ENCODE measurements at regions not wholly inside any gene's neighbourhood (a gene's known extent, or its start where the extent isn't known, plus 50 kb on each side); places are given as distances from the start of the nearest gene placed in this dataset.

DNA sequence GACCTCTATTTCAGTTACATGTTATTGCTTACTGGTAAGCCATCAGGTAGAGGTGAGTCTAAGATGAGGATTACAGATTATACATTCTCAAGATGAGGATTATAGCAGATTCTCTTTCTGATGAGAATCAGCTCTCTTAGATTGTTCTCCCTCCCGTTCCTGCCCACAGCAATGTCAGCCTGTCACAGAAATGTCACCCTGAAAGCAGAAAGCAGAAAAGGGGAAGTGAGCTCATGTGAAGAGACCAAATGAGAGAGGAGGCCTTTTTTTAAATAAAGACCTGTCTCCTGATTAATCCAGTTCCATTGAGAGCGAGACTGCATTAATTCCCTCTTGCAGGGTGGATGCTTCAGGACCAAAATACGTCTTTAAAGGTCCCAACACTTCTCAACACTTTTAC lies 445.6 kb downstream of the KCTD12 start:
- no peak for DNase-seq (ENCODE audit: low spot score)

DNA sequence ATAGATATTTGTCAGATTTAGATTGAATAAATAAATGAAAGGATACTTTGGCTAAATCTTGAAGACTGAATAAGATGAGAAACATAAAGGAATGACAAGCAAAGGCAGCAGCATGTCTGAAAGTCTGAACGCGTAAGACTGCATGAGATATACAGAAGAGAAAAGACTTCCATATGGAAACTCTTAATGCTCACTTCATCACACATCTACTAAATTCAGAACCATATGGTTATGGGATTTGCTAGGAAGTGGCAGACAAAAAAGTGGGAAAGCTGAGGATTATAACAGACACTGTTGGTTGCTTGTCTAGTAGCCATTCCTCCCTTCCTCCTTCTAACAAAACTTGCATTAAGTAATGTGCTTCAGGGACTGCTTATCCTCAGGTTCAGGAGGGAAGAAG lies 446.7 kb downstream of the KCTD12 start:
- no peak for DNase-seq (ENCODE audit: low spot score)

DNA sequence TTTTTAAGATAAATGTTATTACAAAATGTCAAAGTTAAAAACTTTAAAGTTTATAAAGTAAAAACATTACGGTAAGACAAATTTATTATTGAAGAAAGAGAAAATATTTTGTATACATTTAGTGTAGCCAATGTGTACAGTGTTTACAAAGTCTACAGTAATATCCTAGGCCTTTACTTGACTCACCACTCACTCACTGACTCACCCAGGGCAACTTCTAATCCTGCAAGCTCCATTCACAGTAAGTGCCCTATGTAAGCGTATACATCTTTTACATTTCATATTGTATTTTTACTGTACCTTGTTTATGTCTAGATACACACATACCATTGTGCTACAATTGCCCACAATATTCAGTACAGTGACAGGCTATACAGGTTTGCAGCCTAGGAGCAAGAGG lies 448.2 kb downstream of the KCTD12 start:
- DNase-seq (ENCODE audit: low spot score): no peak

DNA sequence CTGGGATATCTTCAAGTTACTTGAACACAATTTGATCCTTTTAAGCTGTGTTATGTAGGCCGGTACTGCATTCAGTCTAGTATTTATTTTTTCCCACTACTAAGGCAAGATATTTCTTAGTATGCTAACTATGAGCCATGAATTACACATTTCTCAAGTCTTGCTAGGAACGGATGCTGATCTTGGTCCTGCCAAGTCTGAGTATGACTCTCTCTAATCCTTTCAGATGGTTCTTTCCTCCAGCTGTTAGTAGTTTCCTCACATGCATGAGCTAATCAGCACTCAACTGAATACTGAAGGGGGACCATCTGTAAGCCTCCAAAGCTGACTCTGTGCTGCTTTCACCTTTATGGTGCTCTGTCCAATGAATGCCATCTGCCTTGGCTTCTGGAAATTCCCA lies 460.3 kb downstream of the KCTD12 start:
- DNase-seq (ENCODE audit: low spot score): no peak

DNA sequence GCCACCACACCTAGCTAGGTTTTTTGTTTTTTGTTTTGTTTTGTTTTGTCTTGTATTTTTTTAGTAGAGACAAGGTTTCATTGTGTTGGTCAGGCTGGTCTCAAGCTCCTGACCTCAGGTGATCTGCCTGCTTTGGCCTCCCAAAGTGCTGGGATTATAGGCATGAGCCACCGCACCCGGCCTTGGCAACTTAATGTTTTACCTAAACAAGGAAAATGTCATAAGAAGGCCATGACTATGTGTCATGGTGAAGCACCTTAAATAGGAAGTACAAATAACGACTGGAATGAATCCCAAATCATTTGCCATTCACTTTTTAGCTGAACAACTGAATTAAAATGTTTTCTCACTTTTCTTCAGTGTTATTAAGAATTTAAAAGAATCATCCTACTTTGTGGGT lies 465.2 kb downstream of the KCTD12 start:
- no peak for DNase-seq (ENCODE audit: low spot score)

DNA sequence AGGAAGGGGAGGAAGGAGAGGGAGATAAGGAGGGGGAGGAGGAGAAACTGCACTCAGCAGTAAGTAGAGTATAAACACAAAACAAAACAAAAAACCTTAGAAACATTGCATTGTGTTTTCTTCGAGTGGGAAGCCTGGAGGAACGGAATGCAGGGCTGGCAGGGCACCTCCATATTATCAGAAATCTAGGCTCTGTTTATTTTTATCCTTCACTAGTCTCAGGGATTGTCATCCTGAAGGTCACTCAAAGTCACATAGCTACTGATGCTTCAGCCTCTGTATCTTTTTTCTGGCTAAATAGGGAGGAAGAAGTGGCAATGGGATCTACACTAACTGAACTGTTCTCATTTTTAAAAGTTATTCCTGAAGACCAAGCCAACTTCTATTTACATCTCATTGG lies 467.8 kb downstream of the KCTD12 start:
- DNase-seq (ENCODE audit: low spot score): no peak

DNA sequence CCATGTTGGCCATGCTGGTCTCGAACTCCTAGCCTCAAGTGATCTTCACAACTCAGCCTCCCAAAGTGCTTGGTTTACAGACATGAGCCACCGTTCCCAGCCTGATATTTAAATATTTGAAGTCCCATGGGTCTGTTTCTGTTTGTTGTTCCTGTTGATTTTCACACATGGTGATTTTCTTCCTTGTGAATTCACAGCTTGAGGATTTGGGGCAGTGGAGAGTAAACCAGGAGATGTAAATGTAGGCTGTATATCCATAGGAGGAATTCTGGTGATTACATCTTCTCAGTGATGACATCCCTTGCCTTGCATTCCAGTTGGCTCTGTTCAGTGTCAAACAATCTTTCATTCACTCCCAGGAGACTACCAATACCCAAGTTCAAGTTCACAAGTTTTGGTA lies 471.9 kb downstream of the KCTD12 start:
- no peak for DNase-seq (ENCODE audit: low spot score)

DNA sequence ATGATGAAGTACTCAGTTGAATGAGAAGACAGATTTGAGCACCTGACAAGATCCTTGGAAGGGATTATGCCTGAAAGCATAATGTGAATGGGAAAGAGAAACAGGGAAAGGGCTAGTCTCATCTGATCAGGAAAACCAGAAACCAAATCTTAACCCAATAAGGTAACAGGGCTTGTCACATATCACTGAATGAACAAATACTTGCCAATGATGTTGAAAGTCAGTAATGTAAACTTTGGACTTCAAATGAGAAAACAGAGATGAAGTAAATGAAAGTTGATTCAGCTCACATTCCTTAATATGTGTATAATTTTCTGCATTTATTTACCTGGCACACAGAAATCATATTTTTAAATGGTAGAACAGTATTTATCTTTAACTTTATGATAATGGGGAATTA lies 480.0 kb downstream of the KCTD12 start:
- no peak for DNase-seq (ENCODE audit: low spot score)

DNA sequence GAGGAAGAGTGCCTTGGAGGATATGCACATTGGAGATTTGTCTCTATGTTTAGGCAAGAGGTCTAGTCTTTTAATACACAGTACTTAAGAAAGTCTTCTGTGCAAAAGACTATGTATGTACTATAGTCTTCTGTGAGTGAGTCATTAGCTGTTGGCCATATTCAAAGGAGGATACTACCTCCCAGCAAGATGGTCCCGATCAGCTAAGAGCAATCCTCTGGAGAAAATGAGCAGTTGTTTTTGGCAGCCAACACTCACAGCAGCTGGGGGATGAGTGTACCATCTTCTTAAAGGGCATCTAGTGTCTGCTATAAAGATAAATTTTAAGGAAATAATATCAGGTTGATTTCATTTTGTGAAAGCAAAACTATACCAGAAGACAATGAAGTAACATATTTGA lies 487.8 kb downstream of the KCTD12 start:
- no peak for DNase-seq (ENCODE audit: low spot score)

DNA sequence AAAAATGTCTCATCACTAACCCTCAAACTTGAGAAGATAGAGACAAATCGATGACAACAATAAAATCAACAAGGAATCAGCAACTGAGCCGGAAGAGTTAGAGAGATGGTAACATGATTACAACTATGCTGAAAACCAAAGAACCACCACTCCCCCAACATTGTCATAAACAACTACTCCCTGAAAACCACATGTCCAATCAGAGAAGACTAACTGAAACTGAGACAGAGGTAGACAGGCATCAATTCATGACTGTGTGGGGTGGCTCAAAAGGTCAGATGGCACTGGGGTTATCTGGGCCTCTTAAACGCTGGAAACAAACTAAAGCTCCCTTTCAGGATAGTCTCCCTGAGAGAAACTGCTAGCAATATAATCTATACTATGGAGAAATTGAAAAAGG lies 488.8 kb downstream of the KCTD12 start:
- no peak for DNase-seq (ENCODE audit: low spot score)

DNA sequence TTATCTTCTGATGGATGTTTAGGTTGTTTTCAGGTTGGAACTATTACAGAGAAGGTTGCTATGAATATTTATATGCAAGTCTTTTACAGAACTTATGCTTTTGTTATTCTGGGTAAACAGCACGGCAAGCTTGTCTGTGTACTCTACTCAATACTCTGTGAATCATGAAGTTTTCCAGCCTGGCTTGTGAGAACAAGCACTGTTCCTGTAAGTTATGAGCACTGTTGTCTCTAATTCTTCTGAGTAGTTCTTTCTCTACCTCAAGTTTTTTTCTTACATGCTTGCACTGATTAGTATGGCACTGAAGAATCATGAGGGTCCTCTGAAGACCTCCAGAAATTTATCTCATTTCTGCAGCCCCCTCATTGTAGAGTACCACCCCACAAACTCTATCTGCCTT lies 496.9 kb downstream of the KCTD12 start:
- DNase-seq (ENCODE audit: low spot score): no peak

DNA sequence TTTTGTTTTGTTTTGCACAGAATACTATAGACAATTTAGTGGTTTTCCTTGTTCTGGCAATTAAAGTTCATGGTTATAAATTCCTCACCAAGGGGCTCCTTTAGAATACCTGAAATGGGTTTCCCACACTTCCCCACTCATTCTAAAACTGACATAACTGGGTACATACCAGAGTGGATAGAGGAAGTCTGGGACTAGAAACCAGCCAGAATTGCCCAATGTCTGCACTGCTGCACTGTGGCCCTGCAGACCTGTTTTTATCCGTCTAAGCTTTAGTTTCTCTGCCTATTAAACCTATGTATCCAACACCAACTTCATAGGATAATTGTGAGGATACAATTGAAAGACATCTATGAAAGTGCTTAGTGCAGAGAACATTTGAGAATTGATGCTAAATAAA lies 498.6 kb downstream of the KCTD12 start:
- no peak for DNase-seq (ENCODE audit: low spot score)

DNA sequence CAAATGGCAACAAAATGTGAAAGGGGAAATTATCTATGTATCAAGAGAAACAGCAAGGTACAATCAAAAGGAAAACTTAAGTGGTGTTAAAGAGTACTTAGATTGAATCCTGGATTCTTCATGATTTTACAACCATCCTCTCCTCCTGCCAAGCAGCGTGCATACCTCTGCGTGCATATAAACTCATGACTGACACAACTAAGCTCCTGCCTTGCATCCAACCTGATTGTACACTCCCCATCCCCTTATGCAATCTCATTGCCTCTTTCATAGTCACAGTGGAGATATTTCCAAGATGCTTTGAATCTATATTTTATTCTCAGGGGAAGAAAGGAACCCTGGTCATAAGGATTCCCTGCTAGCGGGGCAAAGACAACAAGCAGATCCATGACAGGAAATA lies 499.9 kb downstream of the KCTD12 start:
- no peak for DNase-seq (ENCODE audit: low spot score)

DNA sequence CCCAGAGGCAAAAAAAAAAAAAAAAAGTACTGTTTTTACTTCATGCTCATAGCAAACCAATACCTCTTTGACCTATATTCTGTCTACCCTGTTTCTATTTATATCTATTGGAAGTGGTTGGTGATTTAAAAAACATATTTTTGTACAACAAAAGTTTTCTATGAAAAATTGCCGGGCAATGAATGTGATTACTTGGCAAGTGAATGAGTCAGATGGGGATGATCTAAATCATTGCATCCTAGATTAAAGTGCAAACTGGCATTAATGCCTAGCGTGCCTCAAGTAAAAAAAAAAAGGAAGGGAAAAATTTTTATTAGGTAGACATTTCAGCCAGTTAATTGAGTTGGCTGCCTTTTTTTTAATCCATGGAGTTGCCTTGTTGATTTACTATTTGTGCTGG lies 500.6 kb downstream of the KCTD12 start:
- no peak for DNase-seq (ENCODE audit: low spot score)

DNA sequence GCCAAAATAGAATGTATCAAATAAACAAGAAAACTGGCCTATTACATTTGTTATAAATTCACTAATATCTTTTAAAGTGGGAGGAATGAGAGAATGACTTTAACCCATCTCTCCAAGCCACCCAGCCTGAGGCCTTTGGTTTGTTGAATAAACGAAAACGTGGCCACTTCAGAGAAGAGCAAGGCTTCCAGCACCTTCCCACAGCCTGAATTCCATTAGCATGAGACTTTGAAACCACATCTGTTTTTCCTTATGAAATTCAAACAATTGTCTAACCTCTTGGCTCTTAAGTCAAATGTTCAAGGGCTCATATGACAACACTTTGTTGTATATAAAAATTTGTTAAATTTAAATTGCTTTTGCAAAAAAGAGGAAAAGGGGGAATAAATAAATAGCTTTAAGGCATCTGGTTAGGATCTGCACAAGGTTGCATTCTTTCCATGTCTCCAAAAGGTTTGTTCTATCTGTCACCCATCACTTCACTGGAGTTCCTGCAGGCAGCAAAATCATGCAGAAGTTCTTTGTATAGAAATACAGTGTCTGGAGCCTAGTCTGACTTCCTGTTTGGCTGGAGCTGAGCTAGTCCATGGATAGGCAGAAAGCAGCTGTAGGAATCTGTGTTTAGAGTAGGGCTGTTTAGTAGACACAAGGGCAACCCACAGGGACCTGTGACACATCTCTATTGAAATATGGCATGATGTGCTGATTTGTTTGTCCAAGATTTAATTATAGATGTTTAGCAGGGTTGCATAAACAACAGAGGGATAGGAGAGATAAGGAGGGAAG lies 502.3 kb downstream of the KCTD12 start:
- peak; percentile 52 for DNase-seq (ENCODE audit: low spot score)

DNA sequence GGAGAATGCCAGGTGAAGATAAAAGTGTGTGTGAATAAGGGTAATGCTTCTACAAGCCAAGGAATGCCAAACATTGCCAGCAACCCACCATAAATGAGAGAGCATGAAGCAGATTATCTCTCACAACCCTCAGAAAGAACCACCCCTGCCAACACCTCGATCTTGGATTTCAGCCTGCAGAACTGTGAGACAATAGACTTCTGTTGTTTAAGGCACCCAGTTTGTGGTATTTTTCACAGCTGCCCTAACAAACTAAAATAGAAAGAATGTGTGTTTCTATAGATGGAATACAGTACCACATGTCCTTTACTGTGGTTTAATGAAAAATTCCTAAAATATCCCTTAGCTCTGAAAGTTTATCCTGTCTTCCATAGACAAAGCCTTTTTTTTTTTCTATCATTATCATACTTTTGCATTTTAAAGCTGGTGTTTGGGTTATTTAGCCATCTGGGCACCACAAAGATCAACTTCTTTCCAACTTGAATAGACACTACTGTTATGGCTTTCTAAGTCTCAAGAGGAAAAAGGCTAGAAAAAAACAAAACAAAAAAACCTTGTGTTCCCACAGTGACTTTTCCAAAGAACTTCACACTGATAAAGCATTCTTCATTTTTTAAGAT lies 505.6 kb downstream of the KCTD12 start:
- no peak for DNase-seq (ENCODE audit: low spot score)

DNA sequence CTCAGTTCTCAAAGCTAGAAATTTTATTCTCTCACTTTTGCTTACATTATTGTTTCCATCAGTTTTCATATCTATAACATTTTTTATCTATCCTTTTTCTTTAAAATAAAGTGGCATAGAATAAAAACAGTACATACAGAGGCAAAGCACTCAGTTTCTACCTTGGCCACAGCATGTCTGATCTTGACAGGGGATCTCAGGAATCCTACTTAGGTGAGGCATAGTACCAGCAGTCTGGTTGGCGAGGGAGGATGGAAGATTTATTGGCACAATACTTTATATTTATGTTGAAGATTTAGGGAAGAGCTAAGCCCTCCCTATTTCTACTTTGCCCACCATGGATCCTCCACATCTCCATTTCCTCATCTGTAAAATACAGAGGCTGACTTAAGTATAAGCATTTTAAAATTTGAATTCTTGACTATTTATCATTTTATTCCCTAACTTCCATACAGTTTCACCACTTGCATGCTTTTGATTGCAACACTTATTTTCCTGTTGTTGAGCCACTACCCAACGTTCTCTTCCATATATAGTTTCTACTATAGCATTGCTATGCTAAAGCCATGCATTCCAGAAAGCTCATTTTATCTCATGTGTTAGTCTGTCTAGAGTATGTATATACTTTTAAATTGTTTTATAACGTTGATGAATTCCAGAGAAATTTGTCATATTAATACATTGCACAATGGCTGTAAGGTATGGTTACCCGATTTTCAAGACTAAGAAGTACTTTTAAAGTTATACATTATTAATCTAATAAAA lies 506.7 kb downstream of the KCTD12 start:
- DNase-seq (ENCODE audit: low spot score): no peak

DNA sequence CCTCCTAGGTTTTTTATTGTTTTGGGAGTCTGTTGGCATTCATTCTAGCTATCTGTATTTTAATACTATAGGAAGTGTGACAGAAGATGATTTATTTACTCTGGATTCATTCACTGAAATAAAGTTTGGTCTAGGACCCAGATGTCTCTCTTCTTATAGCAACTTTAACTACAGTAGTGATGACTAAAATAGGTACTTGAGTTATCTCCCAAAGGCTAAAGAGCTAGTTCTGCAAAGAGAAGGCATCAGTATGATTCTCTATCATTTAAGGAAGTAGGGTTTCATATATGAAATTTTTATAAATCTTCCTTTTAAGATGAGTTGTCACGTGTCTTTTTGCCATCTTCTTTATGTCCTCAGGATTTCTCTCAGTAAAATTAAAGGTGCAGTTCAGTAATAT lies 507.4 kb downstream of the KCTD12 start:
- no peak for DNase-seq (ENCODE audit: low spot score)

DNA sequence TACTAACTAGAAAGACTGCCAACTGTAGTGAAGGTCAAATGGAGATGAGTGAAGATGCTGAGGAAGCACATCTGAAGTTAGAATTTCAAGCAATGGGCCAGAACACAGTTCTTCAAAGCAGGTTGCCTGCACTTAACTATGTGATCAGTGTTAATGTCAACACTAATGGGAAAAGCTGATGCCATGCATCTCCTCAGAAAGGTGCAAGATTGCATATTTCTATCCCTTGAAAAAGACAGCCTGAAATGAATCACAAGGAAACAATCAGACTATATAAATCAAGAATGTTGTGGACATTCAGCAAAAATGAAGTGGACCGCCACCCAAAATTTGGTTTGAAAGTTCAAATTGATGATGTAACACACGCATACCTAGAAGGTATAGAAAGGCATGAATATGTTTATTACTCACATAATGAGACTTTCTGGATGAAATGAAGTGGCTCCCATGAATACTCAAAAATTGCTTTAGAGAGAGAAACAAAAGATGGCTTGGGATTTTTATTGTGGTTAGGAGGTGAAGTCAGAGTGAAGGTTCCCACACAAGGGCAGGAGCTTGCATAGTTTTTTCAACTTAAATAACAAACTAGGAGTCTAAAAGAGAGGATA lies 522.4 kb downstream of the KCTD12 start:
- no peak for DNase-seq (ENCODE audit: low spot score)

DNA sequence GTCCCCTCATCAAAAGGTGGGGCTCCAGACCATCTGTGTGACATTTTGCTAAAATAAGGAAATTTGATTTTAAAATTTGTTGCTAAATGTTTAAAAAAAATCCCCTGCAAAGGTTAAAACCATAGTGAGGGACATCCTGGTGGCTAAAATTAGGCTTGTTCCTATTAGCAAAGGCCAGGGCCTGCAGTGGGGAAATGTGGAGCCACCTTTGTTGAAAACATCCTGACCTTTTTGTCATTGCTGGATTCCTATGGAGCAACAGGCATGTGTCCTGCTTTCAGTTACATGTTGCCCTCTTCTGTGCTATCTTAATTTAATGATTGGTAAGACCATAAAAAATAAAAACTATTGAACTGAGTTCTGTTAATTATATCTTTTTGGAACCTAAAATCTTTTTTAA lies 524.3 kb downstream of the KCTD12 start:
- DNase-seq (ENCODE audit: low spot score): no peak

DNA sequence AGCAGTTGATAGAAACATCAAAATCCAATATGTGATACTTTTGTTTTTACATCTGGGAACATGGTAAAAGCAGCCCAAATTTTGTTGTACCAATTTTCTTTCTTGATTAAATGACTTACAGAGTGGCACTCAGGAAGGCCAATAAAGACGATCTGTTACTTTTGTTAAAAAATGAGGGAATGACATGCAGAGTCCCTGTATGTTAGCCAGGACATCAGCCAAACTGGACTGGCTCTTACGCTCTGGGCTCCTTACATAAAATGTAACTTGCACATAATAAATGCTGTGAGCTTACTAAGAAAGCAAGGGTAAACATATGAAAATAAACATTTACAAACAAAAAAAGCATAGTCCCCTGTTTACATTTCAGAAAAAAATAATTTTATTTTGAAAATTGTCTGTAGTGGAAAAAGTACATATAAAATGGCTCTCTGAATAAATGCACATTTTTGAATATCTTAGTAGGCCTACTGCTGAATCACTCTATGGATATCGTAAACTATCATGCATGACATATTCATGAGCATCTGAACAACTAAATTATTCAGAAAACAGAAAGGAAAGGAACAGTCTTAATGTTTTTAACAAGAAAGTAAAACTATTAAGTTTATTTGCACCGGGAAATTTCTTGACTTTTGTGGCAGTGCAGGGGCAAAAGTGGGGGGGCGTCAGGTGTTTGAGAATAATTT lies 534.5 kb downstream of the KCTD12 start:
- no peak for DNase-seq (ENCODE audit: low spot score)

DNA sequence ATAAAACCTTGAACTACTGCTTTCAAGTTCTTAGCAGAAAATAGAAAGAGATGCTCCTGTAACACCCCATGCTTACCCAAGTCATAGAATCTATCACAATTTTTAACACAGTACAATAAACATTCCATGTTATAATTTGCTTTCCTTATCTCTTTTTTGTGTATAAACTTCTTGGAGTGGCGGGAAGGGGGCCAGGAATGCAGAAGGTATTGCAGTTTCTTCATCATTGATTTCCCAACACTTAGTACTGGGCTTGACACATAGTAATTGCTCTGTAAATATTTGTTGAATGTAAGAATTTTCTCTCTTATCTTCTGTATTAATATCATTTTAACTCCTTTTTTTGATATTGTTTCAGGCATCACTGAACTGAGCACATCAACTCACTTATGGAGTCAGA lies 535.8 kb downstream of the KCTD12 start:
- DNase-seq (ENCODE audit: low spot score): peak; percentile 70
